SK-N-SH treated with all-trans-retinoic acid at 6 μM for 48 hours (cell line): ENCODE measurements at regions not wholly inside any gene's neighbourhood (a gene's known extent, or its start where the extent isn't known, plus 50 kb on each side); places are given as distances from the start of the nearest gene placed in this dataset.

Experiments
- ATAC-seq: fragments of 200-7000 bp; cut with Tn5 transposase; 3 replicates; pipeline ENCODE4 v1.9.1; 2020; ENCODE audit warnings: mild to moderate bottlenecking, moderate library complexity
- ARNTL ChIP-seq: fragments of 450-650 bp; formaldehyde crosslinking; IDR thresholded peaks from 2 replicates; pipeline ENCODE4 v1.5.0; 2020; ENCODE audit warnings: low read depth, mild to moderate bottlenecking, moderate library complexity, borderline replicate concordance
- BACH2 ChIP-seq: fragments of 250-450 bp; sonication (Bioruptor Pico); IDR thresholded peaks from 2 replicates; pipeline ENCODE4 v1.9.0; 2021; ENCODE audit warnings: mild to moderate bottlenecking, borderline replicate concordance
- ESRRG ChIP-seq: fragments of 250-450 bp; sonication (Bioruptor Pico); IDR thresholded peaks from 2 replicates; pipeline ENCODE4 v1.6.1; 2021; ENCODE audit warnings: mild to moderate bottlenecking
- OSR1 ChIP-seq: fragments of 250-450 bp; sonication (Bioruptor Pico); IDR thresholded peaks from 2 replicates; pipeline ENCODE4 v1.8.0; 2022; ENCODE audit warnings: moderate library complexity, mild to moderate bottlenecking, inconsistent platforms
- PPARA ChIP-seq: fragments of 250-450 bp; sonication (Bioruptor Pico); IDR thresholded peaks from 2 replicates; pipeline ENCODE4 v1.5.0; 2020; ENCODE audit warnings: mild to moderate bottlenecking, borderline replicate concordance
- RARB ChIP-seq: fragments of 250-450 bp; sonication (Bioruptor Pico); IDR thresholded peaks from 2 replicates; pipeline ENCODE4 v1.8.0; 2021; ENCODE audit warnings: mild to moderate bottlenecking, moderate library complexity
- SNAI2 ChIP-seq: fragments of 250-450 bp; sonication (Bioruptor Pico); IDR thresholded peaks from 2 replicates; pipeline ENCODE4 v1.5.0; 2020; ENCODE audit warnings: mild to moderate bottlenecking, moderate library complexity
- TCF4 ChIP-seq: fragments of 250-450 bp; sonication (Bioruptor Pico); IDR thresholded peaks from 2 replicates; pipeline ENCODE4 v1.8.0; 2021; ENCODE audit warnings: mild to moderate bottlenecking, moderate library complexity, borderline replicate concordance
- TOX ChIP-seq: fragments of 250-450 bp; sonication (Bioruptor Pico); IDR thresholded peaks from 2 replicates; pipeline ENCODE4 v1.8.0; 2021; ENCODE audit warnings: mild to moderate bottlenecking, moderate library complexity, borderline replicate concordance
- ZC3H10 ChIP-seq: fragments of 250-450 bp; sonication (Bioruptor Pico); IDR thresholded peaks from 2 replicates; pipeline ENCODE4 v1.5.1; 2021; ENCODE audit warnings: mild to moderate bottlenecking, moderate library complexity
- ZFP3 ChIP-seq: fragments of 250-450 bp; sonication (Bioruptor Pico); IDR thresholded peaks from 2 replicates; pipeline ENCODE4 v1.5.0; 2020; ENCODE audit warnings: mild to moderate bottlenecking, moderate library complexity
- ZFP30 ChIP-seq: fragments of 450-650 bp; formaldehyde crosslinking; IDR thresholded peaks from 2 replicates; pipeline ENCODE4 v1.5.0; 2022; ENCODE audit warnings: mild to moderate bottlenecking, moderate library complexity
- ZNF565 ChIP-seq: fragments of 450-650 bp; formaldehyde crosslinking; conservative IDR thresholded peaks from 2 replicates; pipeline ENCODE4 v1.5.0; 2020; ENCODE audit warnings: low read depth, mild to moderate bottlenecking, moderate library complexity
- ZNF70 ChIP-seq: fragments of 450-650 bp; formaldehyde crosslinking; IDR thresholded peaks from 2 replicates; pipeline ENCODE4 v1.5.0; 2020; ENCODE audit warnings: mild to moderate bottlenecking, moderate library complexity
- ZNF8 ChIP-seq: fragments of 450-650 bp; formaldehyde crosslinking; IDR thresholded peaks from 2 replicates; pipeline ENCODE4 v1.5.0; 2020; ENCODE audit warnings: mild to moderate bottlenecking, moderate library complexity
- TF ChIP-seq, protein P1 (sequence below): fragments of 250-450 bp; sonication (Bioruptor Pico); IDR thresholded peaks from 2 replicates; pipeline ENCODE4 v1.8.0; 2020; ENCODE audit warnings: mild to moderate bottlenecking, moderate library complexity, borderline replicate concordance
- TF ChIP-seq, protein P2 (sequence below): fragments of 250-450 bp; sonication (Bioruptor Pico); IDR thresholded peaks from 2 replicates; pipeline ENCODE4 v1.8.0; 2021; ENCODE audit warnings: low read depth, mild to moderate bottlenecking, moderate library complexity, borderline replicate concordance
- TF ChIP-seq, protein P3 (sequence below): fragments of 250-450 bp; sonication (Bioruptor Pico); IDR thresholded peaks from 2 replicates; pipeline ENCODE4 v1.5.1; 2021; ENCODE audit warnings: mild to moderate bottlenecking, moderate library complexity
- TF ChIP-seq, protein P4 (sequence below): fragments of 250-450 bp; sonication (Bioruptor Pico); IDR thresholded peaks from 2 replicates; pipeline ENCODE4 v1.5.0; 2020; ENCODE audit warnings: mild to moderate bottlenecking, moderate library complexity
- TF ChIP-seq, protein P5 (sequence below): fragments of 250-450 bp; sonication (Bioruptor Pico); IDR thresholded peaks from 2 replicates; pipeline ENCODE4 v1.5.1; 2020; ENCODE audit warnings: low read depth, mild to moderate bottlenecking, moderate library complexity

DNA sequence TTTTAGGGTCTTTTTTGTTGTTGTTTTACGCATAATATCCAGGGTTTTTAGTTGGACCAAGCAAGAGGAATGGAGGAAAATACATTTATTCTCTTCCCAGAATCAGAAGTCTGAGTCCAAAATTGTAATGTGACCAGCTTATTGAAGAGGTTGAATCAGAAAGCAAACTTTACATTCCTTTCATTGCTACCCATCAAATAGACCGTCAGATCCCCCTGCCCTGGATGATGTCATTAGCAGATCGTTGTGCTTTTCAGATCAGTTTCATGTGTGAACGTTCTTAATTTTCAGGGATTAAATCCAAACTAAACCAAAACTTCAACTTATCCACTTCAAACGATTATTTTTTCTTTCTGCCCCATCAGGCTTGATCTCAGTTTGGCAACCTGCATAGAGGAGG, 85.7 kb upstream of the NGF start:
- TF ChIP-seq RARB (CRISPR knock-in tag) (no peak), ZFP3 (CRISPR knock-in tag) (no peak), ARNTL (CRISPR knock-in tag) (no peak), SNAI2 (CRISPR knock-in tag) (no peak), BACH2 (CRISPR knock-in tag) (no peak), ZNF565 (no peak), TOX (no peak), TCF4 (CRISPR knock-in tag) (no peak)
- TF ChIP-seq, protein P1, sequence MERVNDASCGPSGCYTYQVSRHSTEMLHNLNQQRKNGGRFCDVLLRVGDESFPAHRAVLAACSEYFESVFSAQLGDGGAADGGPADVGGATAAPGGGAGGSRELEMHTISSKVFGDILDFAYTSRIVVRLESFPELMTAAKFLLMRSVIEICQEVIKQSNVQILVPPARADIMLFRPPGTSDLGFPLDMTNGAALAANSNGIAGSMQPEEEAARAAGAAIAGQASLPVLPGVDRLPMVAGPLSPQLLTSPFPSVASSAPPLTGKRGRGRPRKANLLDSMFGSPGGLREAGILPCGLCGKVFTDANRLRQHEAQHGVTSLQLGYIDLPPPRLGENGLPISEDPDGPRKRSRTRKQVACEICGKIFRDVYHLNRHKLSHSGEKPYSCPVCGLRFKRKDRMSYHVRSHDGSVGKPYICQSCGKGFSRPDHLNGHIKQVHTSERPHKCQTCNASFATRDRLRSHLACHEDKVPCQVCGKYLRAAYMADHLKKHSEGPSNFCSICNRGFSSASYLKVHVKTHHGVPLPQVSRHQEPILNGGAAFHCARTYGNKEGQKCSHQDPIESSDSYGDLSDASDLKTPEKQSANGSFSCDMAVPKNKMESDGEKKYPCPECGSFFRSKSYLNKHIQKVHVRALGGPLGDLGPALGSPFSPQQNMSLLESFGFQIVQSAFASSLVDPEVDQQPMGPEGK = no peak
- TF ChIP-seq, protein P2, sequence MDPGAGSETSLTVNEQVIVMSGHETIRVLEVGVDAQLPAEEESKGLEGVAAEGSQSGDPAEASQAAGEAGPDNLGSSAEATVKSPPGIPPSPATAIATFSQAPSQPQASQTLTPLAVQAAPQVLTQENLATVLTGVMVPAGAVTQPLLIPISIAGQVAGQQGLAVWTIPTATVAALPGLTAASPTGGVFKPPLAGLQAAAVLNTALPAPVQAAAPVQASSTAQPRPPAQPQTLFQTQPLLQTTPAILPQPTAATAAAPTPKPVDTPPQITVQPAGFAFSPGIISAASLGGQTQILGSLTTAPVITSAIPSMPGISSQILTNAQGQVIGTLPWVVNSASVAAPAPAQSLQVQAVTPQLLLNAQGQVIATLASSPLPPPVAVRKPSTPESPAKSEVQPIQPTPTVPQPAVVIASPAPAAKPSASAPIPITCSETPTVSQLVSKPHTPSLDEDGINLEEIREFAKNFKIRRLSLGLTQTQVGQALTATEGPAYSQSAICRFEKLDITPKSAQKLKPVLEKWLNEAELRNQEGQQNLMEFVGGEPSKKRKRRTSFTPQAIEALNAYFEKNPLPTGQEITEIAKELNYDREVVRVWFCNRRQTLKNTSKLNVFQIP (CRISPR knock-in tag) = no peak
- ATAC-seq = no peak

DNA sequence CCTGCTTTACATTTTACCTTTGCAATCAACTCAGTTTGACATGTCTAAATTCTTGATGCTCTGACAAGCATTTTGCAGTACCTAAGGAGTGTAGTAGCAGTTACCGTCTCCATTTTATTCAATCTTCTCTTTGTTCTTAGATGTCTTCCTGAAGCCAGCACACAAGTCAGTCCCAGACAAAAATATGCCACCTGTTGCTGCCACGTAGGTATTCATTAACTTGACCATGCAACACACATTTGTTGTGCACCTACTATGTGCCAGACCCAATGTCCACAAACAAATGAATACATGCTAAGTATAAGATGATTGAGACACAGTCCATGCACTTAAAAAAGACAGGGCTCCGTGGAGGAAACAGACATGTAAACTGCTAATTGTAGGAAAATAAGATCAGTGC, 81.5 kb upstream of the NGF start:
- ATAC-seq = no peak
- TF ChIP-seq, protein P3, sequence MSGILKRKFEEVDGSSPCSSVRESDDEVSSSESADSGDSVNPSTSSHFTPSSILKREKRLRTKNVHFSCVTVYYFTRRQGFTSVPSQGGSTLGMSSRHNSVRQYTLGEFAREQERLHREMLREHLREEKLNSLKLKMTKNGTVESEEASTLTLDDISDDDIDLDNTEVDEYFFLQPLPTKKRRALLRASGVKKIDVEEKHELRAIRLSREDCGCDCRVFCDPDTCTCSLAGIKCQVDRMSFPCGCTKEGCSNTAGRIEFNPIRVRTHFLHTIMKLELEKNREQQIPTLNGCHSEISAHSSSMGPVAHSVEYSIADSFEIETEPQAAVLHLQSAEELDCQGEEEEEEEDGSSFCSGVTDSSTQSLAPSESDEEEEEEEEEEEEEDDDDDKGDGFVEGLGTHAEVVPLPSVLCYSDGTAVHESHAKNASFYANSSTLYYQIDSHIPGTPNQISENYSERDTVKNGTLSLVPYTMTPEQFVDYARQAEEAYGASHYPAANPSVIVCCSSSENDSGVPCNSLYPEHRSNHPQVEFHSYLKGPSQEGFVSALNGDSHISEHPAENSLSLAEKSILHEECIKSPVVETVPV (CRISPR knock-in tag) = no peak
- TF ChIP-seq ZNF8 (CRISPR knock-in tag) = no peak
- TF ChIP-seq, protein P4, sequence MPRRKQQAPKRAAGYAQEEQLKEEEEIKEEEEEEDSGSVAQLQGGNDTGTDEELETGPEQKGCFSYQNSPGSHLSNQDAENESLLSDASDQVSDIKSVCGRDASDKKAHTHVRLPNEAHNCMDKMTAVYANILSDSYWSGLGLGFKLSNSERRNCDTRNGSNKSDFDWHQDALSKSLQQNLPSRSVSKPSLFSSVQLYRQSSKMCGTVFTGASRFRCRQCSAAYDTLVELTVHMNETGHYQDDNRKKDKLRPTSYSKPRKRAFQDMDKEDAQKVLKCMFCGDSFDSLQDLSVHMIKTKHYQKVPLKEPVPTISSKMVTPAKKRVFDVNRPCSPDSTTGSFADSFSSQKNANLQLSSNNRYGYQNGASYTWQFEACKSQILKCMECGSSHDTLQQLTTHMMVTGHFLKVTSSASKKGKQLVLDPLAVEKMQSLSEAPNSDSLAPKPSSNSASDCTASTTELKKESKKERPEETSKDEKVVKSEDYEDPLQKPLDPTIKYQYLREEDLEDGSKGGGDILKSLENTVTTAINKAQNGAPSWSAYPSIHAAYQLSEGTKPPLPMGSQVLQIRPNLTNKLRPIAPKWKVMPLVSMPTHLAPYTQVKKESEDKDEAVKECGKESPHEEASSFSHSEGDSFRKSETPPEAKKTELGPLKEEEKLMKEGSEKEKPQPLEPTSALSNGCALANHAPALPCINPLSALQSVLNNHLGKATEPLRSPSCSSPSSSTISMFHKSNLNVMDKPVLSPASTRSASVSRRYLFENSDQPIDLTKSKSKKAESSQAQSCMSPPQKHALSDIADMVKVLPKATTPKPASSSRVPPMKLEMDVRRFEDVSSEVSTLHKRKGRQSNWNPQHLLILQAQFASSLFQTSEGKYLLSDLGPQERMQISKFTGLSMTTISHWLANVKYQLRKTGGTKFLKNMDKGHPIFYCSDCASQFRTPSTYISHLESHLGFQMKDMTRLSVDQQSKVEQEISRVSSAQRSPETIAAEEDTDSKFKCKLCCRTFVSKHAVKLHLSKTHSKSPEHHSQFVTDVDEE = no peak
- no peak for TF ChIP-seq ZNF70 (CRISPR knock-in tag)
- no peak for TF ChIP-seq PPARA (CRISPR knock-in tag)
- TF ChIP-seq, protein P1 = no peak

DNA sequence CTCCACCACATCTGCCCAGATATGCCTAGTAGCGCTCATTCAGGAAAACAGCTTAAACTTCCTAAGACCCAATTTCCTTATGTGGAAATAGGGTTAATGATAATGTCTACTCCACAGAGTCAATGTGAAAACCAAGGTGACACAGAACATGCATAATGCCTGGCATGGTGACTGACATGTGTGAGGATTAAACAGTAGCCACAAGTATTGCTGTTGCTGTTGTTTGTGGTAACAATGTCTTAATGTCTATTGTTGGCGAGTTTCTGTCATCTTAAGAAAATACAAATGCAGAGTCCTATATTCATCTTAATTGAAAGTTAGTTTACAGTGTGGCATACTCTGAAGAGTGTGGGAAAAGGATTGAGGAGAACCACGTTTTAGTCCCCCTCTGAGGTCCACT, 75.6 kb upstream of the NGF start:
- ATAC-seq = no peak
- no peak for TF ChIP-seq ZNF565
- no peak for TF ChIP-seq TCF4 (CRISPR knock-in tag)
- TF ChIP-seq, protein P1 = no peak
- no peak for TF ChIP-seq PPARA (CRISPR knock-in tag)
- TF ChIP-seq ZC3H10 (CRISPR knock-in tag) = no peak
- no peak for TF ChIP-seq ZFP3 (CRISPR knock-in tag)
- TF ChIP-seq ESRRG = no peak
- no peak for TF ChIP-seq TOX
- no peak for TF ChIP-seq ZNF70 (CRISPR knock-in tag)
- no peak for TF ChIP-seq RARB (CRISPR knock-in tag)
- no peak for TF ChIP-seq SNAI2 (CRISPR knock-in tag)
- TF ChIP-seq, protein P5, sequence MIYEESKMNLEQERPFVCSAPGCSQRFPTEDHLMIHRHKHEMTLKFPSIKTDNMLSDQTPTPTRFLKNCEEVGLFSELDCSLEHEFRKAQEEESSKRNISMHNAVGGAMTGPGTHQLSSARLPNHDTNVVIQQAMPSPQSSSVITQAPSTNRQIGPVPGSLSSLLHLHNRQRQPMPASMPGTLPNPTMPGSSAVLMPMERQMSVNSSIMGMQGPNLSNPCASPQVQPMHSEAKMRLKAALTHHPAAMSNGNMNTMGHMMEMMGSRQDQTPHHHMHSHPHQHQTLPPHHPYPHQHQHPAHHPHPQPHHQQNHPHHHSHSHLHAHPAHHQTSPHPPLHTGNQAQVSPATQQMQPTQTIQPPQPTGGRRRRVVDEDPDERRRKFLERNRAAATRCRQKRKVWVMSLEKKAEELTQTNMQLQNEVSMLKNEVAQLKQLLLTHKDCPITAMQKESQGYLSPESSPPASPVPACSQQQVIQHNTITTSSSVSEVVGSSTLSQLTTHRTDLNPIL = no peak
- TF ChIP-seq, protein P4 = no peak
- no peak for TF ChIP-seq OSR1
- TF ChIP-seq ZFP30 (CRISPR knock-in tag) = no peak
